Karpas-422 (cell line): ENCODE measurements at regions not wholly inside any gene's neighbourhood (a gene's known extent, or its start where the extent isn't known, plus 50 kb on each side); places are given as distances from the start of the nearest gene placed in this dataset.

Experiments
- DNase-seq: peaks from one replicate; pipeline ENCODE4 v3.0.0-alpha.2; 2015
- H2AFZ ChIP-seq: fragments of 200-600 bp; sonication (generic); 2 replicates; pipeline ENCODE4 v1.6.1; 2014; ENCODE audit warnings: antibody characterized with exemption, low read length, mixed read lengths
- H3K27ac ChIP-seq: fragments of 200-600 bp; sonication (generic); 2 replicates; pipeline ENCODE4 v1.5.1; 2014; ENCODE audit warnings: mild to moderate bottlenecking, low read length, moderate library complexity
- H3K27me3 ChIP-seq: fragments of 200-600 bp; sonication (generic); 2 replicates; pipeline ENCODE4 v1.6.1; 2014; ENCODE audit warnings: low read length, mixed read lengths
- H3K36me3 ChIP-seq: fragments of 200-600 bp; sonication (generic); 2 replicates; pipeline ENCODE4 v1.6.1; 2014; ENCODE audit warnings: low read length, mixed read lengths; ENCODE audit not compliant: insufficient read depth
- H3K4me1 ChIP-seq: fragments of 200-600 bp; sonication (generic); 2 replicates; pipeline ENCODE4 v1.6.1; 2014; ENCODE audit warnings: mild to moderate bottlenecking, low read length, mixed read lengths
- H3K4me2 ChIP-seq: fragments of 200-600 bp; sonication (generic); 2 replicates; pipeline ENCODE4 v1.6.1; 2014; ENCODE audit warnings: low read length, low read depth, mild to moderate bottlenecking; ENCODE audit not compliant: poor library complexity, severe bottlenecking
- H3K4me3 ChIP-seq: fragments of 200-600 bp; sonication (generic); 2 replicates; pipeline ENCODE4 v1.5.1; 2014; ENCODE audit warnings: mild to moderate bottlenecking, antibody characterized with exemption, low read length, mixed read lengths
- H3K79me2 ChIP-seq: fragments of 200-600 bp; sonication (generic); 2 replicates; pipeline ENCODE4 v1.6.1; 2014; ENCODE audit warnings: mild to moderate bottlenecking, low read length, mixed read lengths
- H3K9ac ChIP-seq: fragments of 200-600 bp; sonication (generic); 2 replicates; pipeline ENCODE4 v1.6.0; 2014; ENCODE audit warnings: low read length
- H3K9me2 ChIP-seq: fragments of 200-600 bp; sonication (generic), shearing (Covaris generic); replicated peaks from 2 replicates; pipeline ENCODE4 v1.6.0; 2014; ENCODE audit warnings: mild to moderate bottlenecking, low read length, moderate library complexity; ENCODE audit not compliant: insufficient read depth
- H3K9me3 ChIP-seq: fragments of 300-700, 200-600 bp; sonication (generic); 2 replicates; pipeline ENCODE4 v1.6.1; 2014; ENCODE audit warnings: low read length, mixed read lengths
- H4K20me1 ChIP-seq: fragments of 200-600 bp; sonication (generic); 2 replicates; pipeline ENCODE4 v1.6.1; 2014; ENCODE audit warnings: mild to moderate bottlenecking, antibody characterized with exemption, low read length, low read depth; ENCODE audit not compliant: insufficient read depth

- Histone ChIP-seq H4K20me1 (no peaks in the 10 kb centered on the region), H3K4me2 (no peak overlapping the region), H3K4me3 (no peak overlapping the region), H3K9ac (no peak overlapping the region), H3K9me3 (no peaks in the 10 kb centered on the region), H3K36me3 (no peaks in the 10 kb centered on the region), H3K4me1 (peaks cover 9% of the 10 kb centered on the region), H3K9me2 (no peaks in the 10 kb centered on the region), H3K27me3 (no peaks in the 10 kb centered on the region), H3K27ac (no peak overlapping the region), H3K79me2 (no peaks in the 10 kb centered on the region), H2AFZ (no peak overlapping the region)
- no peak for DNase-seq
Observed at GRCh38 chr18:2306606-2307005, 264.7 kb downstream of the METTL4 start.

- Histone ChIP-seq H3K27ac (no peak overlapping the region), H3K27me3 (no peaks in the 10 kb centered on the region), H3K79me2 (no peaks in the 10 kb centered on the region), H4K20me1 (no peaks in the 10 kb centered on the region), H3K9me3 (no peaks in the 10 kb centered on the region), H3K4me3 (no peak overlapping the region), H3K36me3 (no peaks in the 10 kb centered on the region), H2AFZ (no peak overlapping the region; the same call in 1 of the 2 replicates), H3K4me2 (peak overlapping the region; percentile 14), H3K4me1 (peaks cover 15% of the 10 kb centered on the region), H3K9ac (no peak overlapping the region), H3K9me2 (no peaks in the 10 kb centered on the region)
- peak; percentile 60 for DNase-seq
Observed at GRCh38 chr18:2310886-2311285, 260.4 kb downstream of the METTL4 start.

DNA sequence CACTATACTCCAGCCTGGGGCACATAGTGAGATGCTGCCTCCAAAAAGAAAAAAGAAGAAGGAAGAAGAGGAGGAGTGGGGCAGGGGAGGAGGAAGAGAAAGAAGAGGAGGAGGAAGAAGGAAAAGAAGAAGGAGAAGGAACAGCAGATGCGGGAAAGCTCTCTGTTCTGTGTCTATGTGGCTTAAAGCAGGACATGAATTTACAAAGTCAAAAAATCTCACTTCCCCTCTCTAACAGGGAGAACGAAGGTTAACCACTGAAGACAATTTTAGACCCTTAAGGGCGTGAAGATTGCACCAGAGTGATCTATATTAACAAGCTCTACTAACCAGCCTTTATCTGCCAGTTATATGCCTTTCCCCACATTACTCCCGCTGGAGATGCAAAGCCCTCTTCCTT is 258.9 kb downstream of the METTL4 start:
- no peaks in the 10 kb centered on the region for H3K79me2 ChIP-seq
- no peak overlapping the region for H2AFZ ChIP-seq
- H3K27ac ChIP-seq = no peak overlapping the region
- H3K9me2 ChIP-seq = no peaks in the 10 kb centered on the region
- H3K27me3 ChIP-seq = no peaks in the 10 kb centered on the region
- no peak overlapping the region for H3K4me3 ChIP-seq
- no peaks in the 10 kb centered on the region for H3K9me3 ChIP-seq
- H3K36me3 ChIP-seq = no peaks in the 10 kb centered on the region
- H3K4me1 ChIP-seq = peaks cover 15% of the 10 kb centered on the region
- DNase-seq = no peak
- no peak overlapping the region for H3K4me2 ChIP-seq
- no peak overlapping the region for H3K9ac ChIP-seq
- no peaks in the 10 kb centered on the region for H4K20me1 ChIP-seq

- Histone ChIP-seq H3K9me3 (no peaks in the 10 kb centered on the region), H3K9me2 (no peaks in the 10 kb centered on the region), H3K9ac (no peak overlapping the region), H3K4me2 (no peak overlapping the region), H3K4me1 (peaks cover 15% of the 10 kb centered on the region), H3K27me3 (no peaks in the 10 kb centered on the region), H3K36me3 (no peaks in the 10 kb centered on the region), H3K4me3 (no peak overlapping the region), H2AFZ (no peak overlapping the region), H4K20me1 (no peaks in the 10 kb centered on the region), H3K79me2 (no peaks in the 10 kb centered on the region), H3K27ac (no peak overlapping the region)
- no peak for DNase-seq
Observed at GRCh38 chr18:2313332-2313731, 258.0 kb downstream of the METTL4 start.

GRCh38 chr18:2316082-2316750 is 255.1 kb downstream of the METTL4 start:
- DNase-seq = no peak
- Histone ChIP-seq H3K9me3 (no peaks in the 10 kb centered on the region), H3K9ac (no peak overlapping the region), H3K9me2 (no peaks in the 10 kb centered on the region), H3K4me1 (peaks cover 8% of the 10 kb centered on the region), H3K4me2 (no peak overlapping the region), H3K36me3 (no peaks in the 10 kb centered on the region), H3K27me3 (no peaks in the 10 kb centered on the region), H3K4me3 (no peak overlapping the region), H2AFZ (no peak overlapping the region), H3K27ac (no peak overlapping the region), H4K20me1 (no peaks in the 10 kb centered on the region), H3K79me2 (no peaks in the 10 kb centered on the region)

DNA sequence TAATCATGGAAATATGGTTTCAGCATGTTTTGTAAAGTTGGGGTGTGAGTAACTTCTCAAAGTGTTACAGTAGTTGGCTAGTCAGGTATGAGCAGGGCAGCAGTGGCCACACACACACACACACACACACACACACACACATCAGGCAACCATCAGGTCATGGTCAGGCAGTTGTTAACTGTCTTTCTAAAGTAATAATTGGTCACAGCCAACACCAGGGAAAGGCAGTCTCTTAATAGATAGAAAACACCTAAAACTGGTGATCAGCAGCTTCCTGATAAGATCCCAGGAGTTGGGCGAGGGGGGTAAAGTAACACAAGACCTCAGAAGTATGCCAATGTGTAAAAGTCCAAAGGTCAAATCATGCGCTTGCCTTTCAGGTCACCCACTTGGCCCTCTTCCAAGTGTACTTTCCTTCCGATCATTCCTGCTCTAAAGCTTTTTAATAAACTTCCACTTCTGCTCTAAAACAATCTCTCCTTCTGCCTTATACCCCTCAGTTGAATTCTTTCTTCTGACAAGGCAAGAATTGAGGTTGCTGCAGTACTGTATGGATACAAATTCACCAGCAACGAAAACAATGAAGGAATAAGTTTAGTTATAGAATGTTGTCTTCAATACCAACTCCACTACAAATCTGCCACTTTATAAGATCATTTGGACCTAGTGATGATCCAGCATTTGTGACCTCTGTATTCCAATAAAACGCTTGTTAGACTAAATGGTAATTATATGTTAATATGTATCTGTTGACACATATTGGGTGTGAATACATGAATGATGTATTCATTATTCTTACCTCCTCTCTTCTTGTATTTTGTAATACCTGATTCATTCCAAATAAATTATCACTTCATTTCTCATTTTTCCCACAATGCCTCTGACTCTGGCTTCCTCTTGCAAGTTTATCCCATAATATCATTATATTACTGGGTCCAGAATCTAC is 254.3 kb downstream of the METTL4 start:
- H2AFZ ChIP-seq = no peak overlapping the region
- no peaks in the 10 kb centered on the region for H4K20me1 ChIP-seq
- H3K36me3 ChIP-seq = no peaks in the 10 kb centered on the region
- H3K4me3 ChIP-seq = no peak overlapping the region
- no peak overlapping the region for H3K27ac ChIP-seq
- H3K9ac ChIP-seq = no peak overlapping the region
- H3K4me2 ChIP-seq = no peak overlapping the region
- H3K9me3 ChIP-seq = no peaks in the 10 kb centered on the region
- no peaks in the 10 kb centered on the region for H3K27me3 ChIP-seq
- H3K9me2 ChIP-seq = no peaks in the 10 kb centered on the region
- no peaks in the 10 kb centered on the region for H3K79me2 ChIP-seq
- DNase-seq = no peak
- H3K4me1 ChIP-seq = peaks cover 6% of the 10 kb centered on the region

DNA sequence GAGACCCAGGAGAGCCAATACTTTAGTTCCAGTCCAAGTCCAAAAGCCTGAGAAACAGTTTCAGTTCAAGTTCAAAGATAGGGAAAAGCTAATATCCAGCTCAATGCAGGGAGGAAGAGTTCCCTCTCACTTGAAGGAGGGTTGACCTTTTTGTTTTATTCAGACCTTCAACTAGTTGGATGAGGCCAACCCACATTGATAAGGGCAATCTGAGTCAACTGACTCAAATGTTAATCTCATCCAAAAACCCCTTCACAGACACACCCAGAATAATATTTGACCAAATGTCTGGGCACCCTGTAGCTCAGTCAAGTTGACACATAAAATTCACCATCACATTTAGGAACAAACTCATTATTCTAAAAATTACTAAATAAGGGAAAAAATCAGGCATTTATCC is 246.8 kb downstream of the METTL4 start:
- Histone ChIP-seq H3K36me3 (no peaks in the 10 kb centered on the region), H3K4me3 (no peak overlapping the region), H3K9me3 (no peaks in the 10 kb centered on the region), H3K9me2 (no peaks in the 10 kb centered on the region), H3K4me1 (no peaks in the 10 kb centered on the region), H3K9ac (no peak overlapping the region), H3K79me2 (no peaks in the 10 kb centered on the region), H3K27me3 (no peaks in the 10 kb centered on the region), H4K20me1 (no peaks in the 10 kb centered on the region), H3K4me2 (no peak overlapping the region), H2AFZ (no peak overlapping the region), H3K27ac (no peak overlapping the region)
- no peak for DNase-seq

DNA sequence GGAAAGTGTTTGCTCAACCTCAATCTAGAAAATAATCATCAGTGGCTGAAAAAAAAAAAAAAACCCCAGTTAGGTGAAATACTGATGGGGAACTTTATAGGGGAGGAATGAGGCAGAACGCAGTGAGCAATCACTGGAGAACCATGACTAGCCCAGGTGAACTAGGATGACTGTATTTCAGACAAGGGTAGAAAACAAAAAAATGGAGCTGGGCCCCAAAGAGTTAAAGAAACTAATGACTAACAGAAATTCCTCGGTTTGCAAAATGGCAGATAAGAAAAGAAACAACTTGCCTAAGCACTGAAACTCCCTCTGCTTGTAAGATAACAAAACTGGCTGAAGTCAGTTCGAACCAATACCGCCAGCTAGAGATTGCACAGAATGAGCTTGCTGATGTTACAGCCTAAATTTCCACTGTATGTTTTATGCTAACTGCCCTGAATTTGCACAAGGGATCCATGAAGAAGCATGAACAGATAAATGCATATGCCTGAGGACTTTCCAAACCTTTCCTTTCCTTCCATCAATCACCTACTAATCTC is 245.9 kb downstream of the METTL4 start:
- Histone ChIP-seq H3K9ac (no peak overlapping the region), H3K27ac (no peak overlapping the region), H3K4me3 (no peak overlapping the region), H3K4me2 (no peak overlapping the region), H3K79me2 (no peaks in the 10 kb centered on the region), H3K36me3 (no peaks in the 10 kb centered on the region), H3K27me3 (no peaks in the 10 kb centered on the region), H2AFZ (no peak overlapping the region), H3K4me1 (no peaks in the 10 kb centered on the region), H3K9me2 (no peaks in the 10 kb centered on the region), H4K20me1 (no peaks in the 10 kb centered on the region), H3K9me3 (no peaks in the 10 kb centered on the region)
- DNase-seq = no peak
